ENCODE measurements at regions not wholly inside any gene's neighbourhood (a gene's known extent, or its start where the extent isn't known, plus 50 kb on each side); places are given as distances from the start of the nearest gene placed in this dataset.

GRCh38 chr12:75592638-75593335, 81.4 kb upstream of the KRR1 start:
- DNase-seq (ENCODE audit: extremely low spot score) = no peak
- CTCF ChIA-PET = no interaction called here
- TF ChIP-seq L3MBTL2 (conservative IDR thresholded peaks at IDR 0.05) (no peak), SP1 (IDR thresholded peaks at IDR 0.05) (no peak), LEF1 (IDR thresholded peaks at IDR 0.05; ENCODE audit: borderline replicate concordance) (no peak), FOXM1 (IDR thresholded peaks at IDR 0.05; ENCODE audit: borderline replicate concordance) (no peak), TARDBP (IDR thresholded peaks at IDR 0.05) (no peak), CTBP1 (IDR thresholded peaks at IDR 0.05; ENCODE audit: borderline replicate concordance) (no peak)
- POLR2A ChIA-PET = no interaction called here

GRCh38 chr12:75592086-75592485, 80.7 kb upstream of the KRR1 start:
- POLR2A ChIA-PET = no interaction called here
- TF ChIP-seq CTBP1 (IDR thresholded peaks at IDR 0.05; ENCODE audit: borderline replicate concordance) = no peak
- TF ChIP-seq FOXK2 (IDR thresholded peaks at IDR 0.05) = no peak
- no peak for DNase-seq (ENCODE audit: extremely low spot score)
- CTCF ChIA-PET = no interaction called here

- no peak for DNase-seq (ENCODE audit: extremely low spot score)
- ChIA-PET CTCF (no interaction called here), POLR2A (no interaction called here)
- TF ChIP-seq SUZ12 (IDR thresholded peaks at IDR 0.05) = no peak
- no peak for TF ChIP-seq FOXM1 (IDR thresholded peaks at IDR 0.05; ENCODE audit: borderline replicate concordance)
- no peak for TF ChIP-seq ARNT (IDR thresholded peaks at IDR 0.05)
- no peak for TF ChIP-seq BHLHE40 (IDR thresholded peaks at IDR 0.05; ENCODE audit: borderline replicate concordance)
- TF ChIP-seq LEF1 (IDR thresholded peaks at IDR 0.05; ENCODE audit: borderline replicate concordance) = no peak
- no peak for TF ChIP-seq ZNF384 (IDR thresholded peaks at IDR 0.05)
- no peak for TF ChIP-seq CTBP1 (IDR thresholded peaks at IDR 0.05; ENCODE audit: borderline replicate concordance)
- no peak for TF ChIP-seq SP1 (IDR thresholded peaks at IDR 0.05)
- no peak for TF ChIP-seq FOXK2 (IDR thresholded peaks at IDR 0.05)
- no peak for TF ChIP-seq FOXA1 (IDR thresholded peaks at IDR 0.05)
- TF ChIP-seq HDGF (IDR thresholded peaks at IDR 0.05; ENCODE audit: borderline replicate concordance) = no peak
- TF ChIP-seq TARDBP (IDR thresholded peaks at IDR 0.05) = no peak
- TF ChIP-seq L3MBTL2 (conservative IDR thresholded peaks at IDR 0.05) = no peak
- no peak for TF ChIP-seq PKNOX1 (IDR thresholded peaks at IDR 0.05)
- TF ChIP-seq NFRKB (IDR thresholded peaks at IDR 0.05) = no peak
- no peak for TF ChIP-seq ELF4 (IDR thresholded peaks at IDR 0.05)
These were observed 80.2 kb upstream of the KRR1 start for GRCh38 chr12:75591628-75592027.

- ChIA-PET POLR2A (no interaction called here), CTCF (no interaction called here)
- no peak for DNase-seq (ENCODE audit: extremely low spot score)
- no peak for TF ChIP-seq L3MBTL2 (conservative IDR thresholded peaks at IDR 0.05)
- no peak for TF ChIP-seq FOXK2 (IDR thresholded peaks at IDR 0.05)
- TF ChIP-seq FOXA1 (IDR thresholded peaks at IDR 0.05) = no peak
- TF ChIP-seq LEF1 (IDR thresholded peaks at IDR 0.05; ENCODE audit: borderline replicate concordance) = no peak
- TF ChIP-seq CTBP1 (IDR thresholded peaks at IDR 0.05; ENCODE audit: borderline replicate concordance) = no peak
- no peak for TF ChIP-seq NFRKB (IDR thresholded peaks at IDR 0.05)
- TF ChIP-seq HDGF (IDR thresholded peaks at IDR 0.05; ENCODE audit: borderline replicate concordance) = no peak
- no peak for TF ChIP-seq ZNF384 (IDR thresholded peaks at IDR 0.05)
- no peak for TF ChIP-seq ELF4 (IDR thresholded peaks at IDR 0.05)
- no peak for TF ChIP-seq TARDBP (IDR thresholded peaks at IDR 0.05)
- TF ChIP-seq FOXM1 (IDR thresholded peaks at IDR 0.05; ENCODE audit: borderline replicate concordance) = no peak
- no peak for TF ChIP-seq BHLHE40 (IDR thresholded peaks at IDR 0.05; ENCODE audit: borderline replicate concordance)
- TF ChIP-seq SUZ12 (IDR thresholded peaks at IDR 0.05) = no peak
- TF ChIP-seq SP1 (IDR thresholded peaks at IDR 0.05) = no peak
- no peak for TF ChIP-seq ARNT (IDR thresholded peaks at IDR 0.05)
These were observed 78.4 kb upstream of the KRR1 start for GRCh38 chr12:75589801-75590200.

GRCh38 chr12:75587340-75588106, 76.1 kb upstream of the KRR1 start:
- TF ChIP-seq FOXK2 (IDR thresholded peaks at IDR 0.05) = no peak
- no peak for TF ChIP-seq HDGF (IDR thresholded peaks at IDR 0.05; ENCODE audit: borderline replicate concordance)
- no peak for TF ChIP-seq SUZ12 (IDR thresholded peaks at IDR 0.05)
- no peak for TF ChIP-seq LEF1 (IDR thresholded peaks at IDR 0.05; ENCODE audit: borderline replicate concordance)
- no peak for TF ChIP-seq FOXA1 (IDR thresholded peaks at IDR 0.05)
- TF ChIP-seq ARNT (IDR thresholded peaks at IDR 0.05) = no peak
- TF ChIP-seq FOXM1 (IDR thresholded peaks at IDR 0.05; ENCODE audit: borderline replicate concordance) = no peak
- no peak for TF ChIP-seq BHLHE40 (IDR thresholded peaks at IDR 0.05; ENCODE audit: borderline replicate concordance)
- TF ChIP-seq PKNOX1 (IDR thresholded peaks at IDR 0.05) = no peak
- no peak for TF ChIP-seq TARDBP (IDR thresholded peaks at IDR 0.05)
- no peak for TF ChIP-seq NFRKB (IDR thresholded peaks at IDR 0.05)
- no peak for TF ChIP-seq SP1 (IDR thresholded peaks at IDR 0.05)
- POLR2A ChIA-PET = no interaction called here
- CTCF ChIA-PET = no interaction called here
- DNase-seq (ENCODE audit: extremely low spot score) = no peak

GRCh38 chr12:75585330-75585729, 73.9 kb upstream of the KRR1 start:
- no peak for TF ChIP-seq SP1 (IDR thresholded peaks at IDR 0.05)
- TF ChIP-seq NFRKB (IDR thresholded peaks at IDR 0.05) = no peak
- DNase-seq (ENCODE audit: extremely low spot score) = no peak
- ChIA-PET CTCF (no interaction called here), POLR2A (no interaction called here)

- no peak for DNase-seq (ENCODE audit: extremely low spot score)
- CTCF ChIA-PET = no interaction called here
- no peak for TF ChIP-seq L3MBTL2 (conservative IDR thresholded peaks at IDR 0.05)
- TF ChIP-seq TARDBP (IDR thresholded peaks at IDR 0.05) = no peak
- no peak for TF ChIP-seq FOXK2 (IDR thresholded peaks at IDR 0.05)
- TF ChIP-seq FOXM1 (IDR thresholded peaks at IDR 0.05; ENCODE audit: borderline replicate concordance) = no peak
- no peak for TF ChIP-seq CTBP1 (IDR thresholded peaks at IDR 0.05; ENCODE audit: borderline replicate concordance)
- TF ChIP-seq SP1 (IDR thresholded peaks at IDR 0.05) = no peak
- POLR2A ChIA-PET = no interaction called here
These were observed 71.9 kb upstream of the KRR1 start for GRCh38 chr12:75583355-75583754.
